Vagina (tissue), 2 donors: ENCODE measurements at regions not wholly inside any gene's neighbourhood (a gene's known extent, or its start where the extent isn't known, plus 50 kb on each side); places are given as distances from the start of the nearest gene placed in this dataset.
"Not testable (repeated sequence)": the region's sequence is repeated elsewhere in the genome, so short reads cannot be mapped to it uniquely, and the experiment has no call there.

ENCODE experiments used
- DNase-seq, 2 donors: peaks; one replicate each; pipeline ENCODE4 v3.0.0-alpha.2; 2017; ENCODE audit errors: extremely low spot score in 2 of 2
- H3K27ac ChIP-seq: fragments of 200-600 bp; sonication (generic); one replicate; pipeline ENCODE4 v1.5.1; 2019
- H3K27me3 ChIP-seq: fragments of 200-600 bp; sonication (generic); one replicate; pipeline ENCODE4 v1.5.1; 2019
- H3K36me3 ChIP-seq, 2 donors: fragments of 200-600 bp; sonication (generic); one replicate each; pipeline ENCODE4 v1.5.1; 2017 to 2019
- H3K4me1 ChIP-seq: fragments of 200-600 bp; sonication (generic); one replicate; pipeline ENCODE4 v1.5.1; 2019
- H3K4me3 ChIP-seq, 2 donors: fragments of 200-600 bp; sonication (generic); 1 replicate in 1 of 2; 2 replicates in 1 of 2; pipeline ENCODE4 v1.5.1; 2016 to 2019
- H3K9me3 ChIP-seq: fragments of 200-600 bp; sonication (generic); one replicate; pipeline ENCODE4 v1.5.1; 2019
- CTCF ChIP-seq, 3 experiments: fragments of 450-650 bp in 2 of 3; fragments of 200-600 bp in 1 of 3; sonication (generic) in 1 of 3; IDR thresholded peaks; one replicate each; pipeline ENCODE4 v1.5.1; 2017 to 2019; ENCODE audit warnings: antibody characterized with exemption in 3 of 3, mild to moderate bottlenecking in 2 of 3, moderate library complexity in 2 of 3
- POLR2A ChIP-seq, 2 donors: fragments of 450-650 bp; IDR thresholded peaks; one replicate each; pipeline ENCODE4 v1.6.1; 2017; ENCODE audit warnings: antibody characterized with exemption in 2 of 2, mild to moderate bottlenecking in 2 of 2, moderate library complexity in 2 of 2
- POLR2AphosphoS5 ChIP-seq, 2 donors: sonication (generic); formaldehyde crosslinking; IDR thresholded peaks; one replicate each; pipeline ENCODE4 v1.9.0; 2017; ENCODE audit warnings: antibody characterized with exemption in 2 of 2, mild to moderate bottlenecking in 2 of 2, low read depth in 1 of 2; ENCODE audit not compliant: insufficient read depth in 1 of 2
- intact Hi-C: fragments of 100-400 bp; cut with DNase I; formaldehyde crosslinking; loops from one replicate; pipeline ENCODE4 v1.15.1; 2023

GRCh38 chr6:85129881-85130280, 320.0 kb upstream of the NT5E start:
- Histone ChIP-seq H3K9me3 (no peaks in the 10 kb centered on the region), H3K36me3 (no peaks in the 10 kb centered on the region), H3K4me1 (no peaks in the 10 kb centered on the region), H3K27me3 (no peaks in the 10 kb centered on the region), H3K27ac (no peak overlapping the region), H3K4me3 (no peak overlapping the region)
- intact Hi-C loops, result no loop called here
- TF ChIP-seq CTCF (IDR thresholded peaks at IDR 0.05), result no peak
- no peak for TF ChIP-seq POLR2A (IDR thresholded peaks at IDR 0.05)
- TF ChIP-seq POLR2AphosphoS5 (IDR thresholded peaks at IDR 0.05; ENCODE audit: insufficient read depth in 1 of 2, low read depth in 1 of 2), result no peak
- DNase-seq, result no peak

GRCh38 chr6:85128781-85129180, 321.1 kb upstream of the NT5E start:
- no peaks in the 10 kb centered on the region for H3K27me3 ChIP-seq
- H3K4me1 ChIP-seq, result no peaks in the 10 kb centered on the region
- no peaks in the 10 kb centered on the region for H3K36me3 ChIP-seq
- DNase-seq, result no peak
- intact Hi-C loops, result no loop called here
- H3K27ac ChIP-seq, result no peak overlapping the region
- no peak overlapping the region for H3K4me3 ChIP-seq
- no peaks in the 10 kb centered on the region for H3K9me3 ChIP-seq
- TF ChIP-seq CTCF (IDR thresholded peaks at IDR 0.05) (no peak), POLR2AphosphoS5 (IDR thresholded peaks at IDR 0.05; ENCODE audit: insufficient read depth in 1 of 2, low read depth in 1 of 2) (no peak)

- H3K4me3 ChIP-seq, DNase-seq, H3K27me3 ChIP-seq, H3K4me1 ChIP-seq, H3K36me3 ChIP-seq, H3K27ac ChIP-seq, intact Hi-C loops, H3K9me3 ChIP-seq: not testable (repeated sequence)
Measured at GRCh38 chr6:85128256-85128655, 321.6 kb upstream of the NT5E start.

- no peaks in the 10 kb centered on the region for H3K27me3 ChIP-seq
- no peak for DNase-seq
- no peak overlapping the region for H3K27ac ChIP-seq
- intact Hi-C loops, result no loop called here
- TF ChIP-seq POLR2A (IDR thresholded peaks at IDR 0.05) (no peak), CTCF (IDR thresholded peaks at IDR 0.05) (no peak), POLR2AphosphoS5 (IDR thresholded peaks at IDR 0.05; ENCODE audit: insufficient read depth in 1 of 2, low read depth in 1 of 2) (no peak)
- no peaks in the 10 kb centered on the region for H3K36me3 ChIP-seq
- H3K9me3 ChIP-seq, result no peaks in the 10 kb centered on the region
- H3K4me3 ChIP-seq, result no peak overlapping the region
- H3K4me1 ChIP-seq, result no peaks in the 10 kb centered on the region
Measured at GRCh38 chr6:85127696-85128243, 322.1 kb upstream of the NT5E start.

GRCh38 chr6:85127168-85127498, 322.8 kb upstream of the NT5E start:
- no peaks in the 10 kb centered on the region for H3K4me1 ChIP-seq
- intact Hi-C loops, result no loop called here
- no peaks in the 10 kb centered on the region for H3K36me3 ChIP-seq
- DNase-seq, result no peak
- no peak for TF ChIP-seq POLR2AphosphoS5 (IDR thresholded peaks at IDR 0.05; ENCODE audit: insufficient read depth in 1 of 2, low read depth in 1 of 2)
- no peak for TF ChIP-seq POLR2A (IDR thresholded peaks at IDR 0.05)
- no peak for TF ChIP-seq CTCF (IDR thresholded peaks at IDR 0.05)
- H3K27me3 ChIP-seq, result no peaks in the 10 kb centered on the region
- no peaks in the 10 kb centered on the region for H3K9me3 ChIP-seq
- H3K27ac ChIP-seq, result no peak overlapping the region
- H3K4me3 ChIP-seq, result no peak overlapping the region
